Suprapubic skin (tissue), 4 donors: ENCODE measurements at regions not wholly inside any gene's neighbourhood (a gene's known extent, or its start where the extent isn't known, plus 50 kb on each side); places are given as distances from the start of the nearest gene placed in this dataset.

Experiments
- CTCF ChIP-seq, 2 donors: fragments of 200-600 bp in 1 of 2; fragments of 450-650 bp in 1 of 2; sonication (generic) in 1 of 2; IDR thresholded peaks; one replicate each; pipeline ENCODE4 v1.5.1; 2016 to 2019; ENCODE audit warnings: antibody characterized with exemption in 2 of 2, mild to moderate bottlenecking in 1 of 2, moderate library complexity in 1 of 2
- EP300 ChIP-seq: sonication (generic); formaldehyde crosslinking; IDR thresholded peaks from one replicate; pipeline ENCODE4 v1.6.1; 2017; ENCODE audit warnings: antibody characterized with exemption
- POLR2A ChIP-seq, 2 donors: fragments of 450-650 bp; IDR thresholded peaks; one replicate each; pipeline ENCODE4 v1.6.1; 2017; ENCODE audit warnings: antibody characterized with exemption in 2 of 2, mild to moderate bottlenecking in 2 of 2, moderate library complexity in 2 of 2
- POLR2AphosphoS5 ChIP-seq, 3 donors: sonication (generic); formaldehyde crosslinking; IDR thresholded peaks; one replicate each; pipeline ENCODE4 v1.6.1; 2017; ENCODE audit warnings: antibody characterized with exemption in 3 of 3

DNA sequence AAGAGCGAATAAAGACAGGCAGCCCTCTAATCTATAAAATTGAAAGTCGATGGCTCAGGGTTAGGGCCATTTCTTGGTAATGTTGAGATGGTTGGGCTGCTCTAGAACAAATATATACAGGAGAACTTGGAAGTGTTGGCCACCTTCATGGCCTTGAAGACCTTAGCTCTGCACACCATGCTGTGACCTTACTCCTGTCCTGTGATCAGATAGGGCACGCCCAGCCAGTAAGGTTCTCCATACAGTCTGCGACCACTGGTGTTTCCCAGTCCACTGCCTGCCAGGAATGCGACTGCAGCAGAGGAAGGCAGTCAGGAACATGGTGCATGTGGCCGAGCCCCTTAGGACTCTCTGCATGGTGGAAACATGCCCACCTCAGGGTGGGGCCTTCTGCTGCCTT is 73.2 kb upstream of the PSMA6 start:
- TF ChIP-seq CTCF (IDR thresholded peaks at IDR 0.05) (no peak), POLR2A (IDR thresholded peaks at IDR 0.05) (no peak), POLR2AphosphoS5 (IDR thresholded peaks at IDR 0.05) (no peak), EP300 (no peak)
